ENCODE measurements at regions not wholly inside any gene's neighbourhood (a gene's known extent, or its start where the extent isn't known, plus 50 kb on each side); places are given as distances from the start of the nearest gene placed in this dataset.
A peak's percentile ranks its signal among the peaks of the same experiment; 100 is the strongest.

- DNase-seq = peak; percentile 35 to 41
These were observed 100.8 kb downstream of the PPM1A start for GRCh38 chr14:60349663-60350365.

- DNase-seq = no peak
These were observed 101.3 kb downstream of the PPM1A start for GRCh38 chr14:60350366-60350720.

DNA sequence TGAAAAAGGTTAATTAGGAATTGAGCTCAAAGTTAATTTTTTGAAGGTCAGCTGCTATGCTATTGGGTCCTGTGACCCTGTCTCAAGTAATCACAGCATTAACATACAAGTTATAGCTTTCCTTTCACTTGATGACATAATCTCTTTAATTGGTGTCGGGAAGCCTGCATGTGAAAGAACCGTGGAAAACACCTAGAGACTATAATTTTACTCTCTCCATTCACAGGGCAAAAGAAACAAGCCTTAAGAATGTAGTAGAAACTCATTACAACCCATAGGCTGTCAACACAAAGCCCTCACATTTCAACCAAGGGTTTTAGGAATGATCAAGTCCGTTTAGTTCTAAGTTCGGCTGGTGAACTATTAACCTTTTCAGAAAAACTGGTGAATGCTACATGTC, 104.4 kb downstream of the PPM1A start:
- DNase-seq = no peak

DNA sequence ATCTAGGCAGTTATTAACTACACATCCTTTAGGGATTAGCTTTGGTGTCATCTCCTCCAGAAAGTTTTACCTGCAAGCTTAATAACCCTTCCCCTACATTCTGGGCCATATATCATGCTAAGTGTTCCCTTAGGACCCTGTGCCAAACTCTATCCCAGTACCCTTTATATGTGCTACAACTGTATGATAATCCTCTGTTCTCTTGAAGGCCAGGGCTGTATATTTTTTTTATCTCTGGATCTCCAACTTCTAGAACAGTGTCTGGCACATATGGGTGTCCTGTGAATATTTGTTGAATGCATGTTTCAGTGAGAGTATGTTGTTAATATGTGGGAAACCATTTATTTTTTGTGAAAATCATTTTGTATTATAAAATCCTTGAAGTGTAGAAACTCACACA, 106.7 kb downstream of the PPM1A start:
- DNase-seq = no peak

DNA sequence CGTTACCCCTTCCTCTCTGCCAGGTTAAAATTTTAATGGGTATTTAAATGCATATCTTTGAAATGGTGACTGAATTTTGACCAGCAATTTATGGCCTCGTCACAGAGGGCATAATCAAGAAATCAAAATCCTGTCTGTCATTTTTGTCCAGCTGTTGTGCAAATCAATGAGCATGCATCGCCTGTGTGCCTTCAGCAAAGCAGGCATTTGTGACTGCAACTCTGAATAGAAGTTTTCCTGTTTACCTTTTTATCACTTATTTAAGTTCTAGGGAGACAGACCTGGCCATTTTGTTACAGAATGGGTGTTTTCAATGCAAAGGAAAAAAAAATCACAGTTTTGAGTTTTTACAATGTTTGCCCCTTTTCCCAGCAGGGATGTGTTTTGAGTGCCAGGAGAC, 107.4 kb downstream of the PPM1A start:
- DNase-seq = no peak

DNA sequence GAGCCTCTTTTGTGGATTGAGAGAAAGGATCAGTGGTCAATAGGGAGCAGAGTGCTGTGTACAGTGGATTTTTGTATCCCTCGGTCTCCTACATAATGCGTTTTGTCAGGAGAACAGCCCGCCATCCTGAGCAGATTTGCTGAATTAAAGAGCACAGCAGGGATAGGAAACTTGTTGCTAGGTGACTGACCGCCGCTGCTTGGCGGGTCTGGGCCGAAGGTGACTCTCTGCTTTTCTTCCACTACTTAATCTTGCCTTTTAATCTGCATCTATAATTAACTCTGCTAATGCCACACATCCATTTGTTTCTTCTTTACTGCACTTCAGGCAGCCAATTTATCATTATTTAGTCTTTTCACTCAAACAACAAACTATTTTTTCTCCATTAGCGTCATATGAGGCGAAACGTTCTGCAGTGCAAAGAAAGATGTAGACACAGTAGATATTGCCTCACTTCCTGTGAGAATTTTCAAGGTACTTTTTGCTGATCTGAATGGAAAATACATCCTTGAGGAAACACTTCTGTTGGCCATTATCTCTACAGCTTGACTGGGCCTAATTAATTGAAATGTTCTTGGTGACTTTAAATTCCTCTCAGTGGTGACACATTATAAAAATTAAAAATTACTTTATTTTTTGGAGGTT, 108.0 kb downstream of the PPM1A start:
- no peak for DNase-seq

GRCh38 chr14:60357551-60358149, 108.6 kb downstream of the PPM1A start:
- DNase-seq = no peak

GRCh38 chr14:60363275-60363674, 114.3 kb downstream of the PPM1A start:
- DNase-seq = no peak

- DNase-seq = no peak
These were observed 114.7 kb downstream of the PPM1A start for GRCh38 chr14:60363687-60364086.

DNA sequence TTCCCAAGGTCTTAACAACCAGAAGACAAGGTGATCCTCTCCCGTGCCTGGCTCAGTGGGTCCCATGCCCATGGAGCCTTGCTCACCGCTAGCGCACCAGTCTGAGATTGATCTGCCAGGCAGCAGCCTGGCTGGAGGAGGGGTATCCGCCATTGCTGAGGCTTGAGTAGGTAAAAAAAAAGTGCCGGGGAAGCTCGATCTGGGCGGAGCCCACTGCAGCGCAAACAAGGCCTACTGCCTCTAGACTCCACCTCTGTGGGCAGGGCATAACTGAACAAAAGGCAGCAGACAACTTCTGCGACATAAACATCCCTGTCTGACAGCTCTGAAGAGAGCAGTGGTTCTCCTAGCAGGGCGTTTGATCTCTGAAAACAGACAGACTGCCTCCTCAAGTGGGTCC, 104.0 kb downstream of the C14orf39 start:
- no peak for DNase-seq

All from AML-193 (cell line).